ENCODE measurements at regions not wholly inside any gene's neighbourhood (a gene's known extent, or its start where the extent isn't known, plus 50 kb on each side); places are given as distances from the start of the nearest gene placed in this dataset.

- no peaks in the 10 kb centered on the region for H3K27me3 ChIP-seq
- TF ChIP-seq CTCF (IDR thresholded peaks at IDR 0.05) (no peak), POLR2A (IDR thresholded peaks at IDR 0.05) (no peak)
- DNase-seq (no peak), ATAC-seq (no peak)
- H3K36me3 ChIP-seq = no peaks in the 10 kb centered on the region
- H3K9me3 ChIP-seq = no peaks in the 10 kb centered on the region
- no peaks in the 10 kb centered on the region for H3K4me1 ChIP-seq
- 55 to 61% (median 57%) methylated on average over 3 of the region's 3 CpGs for WGBS, 4 donors
- H3K4me3 ChIP-seq = no peak overlapping the region
- intact Hi-C loops (cut with DNase I) = no loop called here
- H3K27ac ChIP-seq = no peak overlapping the region
Measured at GRCh38 chr9:17013010-17013409, 121.8 kb upstream of the CNTLN start.

GRCh38 chr9:17011880-17012279 is 123.0 kb upstream of the CNTLN start:
- Histone ChIP-seq H3K4me1 (no peaks in the 10 kb centered on the region), H3K27me3 (no peaks in the 10 kb centered on the region), H3K4me3 (no peak overlapping the region), H3K36me3 (no peaks in the 10 kb centered on the region), H3K27ac (no peak overlapping the region), H3K9me3 (no peaks in the 10 kb centered on the region)
- no peak for DNase-seq
- no peak for TF ChIP-seq POLR2A (IDR thresholded peaks at IDR 0.05)
- TF ChIP-seq CTCF (IDR thresholded peaks at IDR 0.05) = no peak
- ATAC-seq = no peak
- intact Hi-C loops (cut with DNase I) = no loop called here

- no peaks in the 10 kb centered on the region for H3K36me3 ChIP-seq
- peaks cover 0 to 3% (median 0%) of the 10 kb centered on the region in 12 donors for H3K4me1 ChIP-seq
- WGBS, 4 donors = 68 to 78% (median 73%) methylated on average over 2 of the region's 2 CpGs
- no peak for DNase-seq
- H3K27ac ChIP-seq = no peak overlapping the region
- no peaks in the 10 kb centered on the region for H3K9me3 ChIP-seq
- TF ChIP-seq POLR2A (IDR thresholded peaks at IDR 0.05) = no peak
- TF ChIP-seq CTCF (IDR thresholded peaks at IDR 0.05) = no peak
- no peak for ATAC-seq
- intact Hi-C loops (cut with DNase I) = no loop called here
- no peak overlapping the region for H3K4me3 ChIP-seq
- no peaks in the 10 kb centered on the region for H3K27me3 ChIP-seq
Measured at GRCh38 chr9:17009071-17009470, 125.8 kb upstream of the CNTLN start.

- 27 to 36% (median 31%) methylated on average over 12 of the region's 12 CpGs for WGBS, 4 donors
- Histone ChIP-seq H3K9me3 (no peaks in the 10 kb centered on the region), H3K27me3 (no peaks in the 10 kb centered on the region), H3K36me3 (no peaks in the 10 kb centered on the region), H3K4me3 (peak overlapping the region in 5 of 12 donors; percentile 3 to 26 (median 17)), H3K4me1 (peaks cover 0 to 3% (median 0%) of the 10 kb centered on the region in 12 donors), H3K27ac (peak overlapping the region in 1 of 12 donors; percentile 37)
- intact Hi-C loops (cut with DNase I) = no loop called here
- TF ChIP-seq CTCF (IDR thresholded peaks at IDR 0.05) = no peak
- no peak for TF ChIP-seq POLR2A (IDR thresholded peaks at IDR 0.05)
- DNase-seq (peak in 4 of 5 donors; percentile 27 to 43 (median 35)), ATAC-seq (peak in 3 of 4 donors; percentile 34 to 81 (median 65))
Measured at GRCh38 chr9:17005056-17005823, 129.6 kb upstream of the CNTLN start.

Data from heart left ventricle (tissue), 16 donors.